PFSK-1 (cell line): ENCODE measurements at regions not wholly inside any gene's neighbourhood (a gene's known extent, or its start where the extent isn't known, plus 50 kb on each side); places are given as distances from the start of the nearest gene placed in this dataset.

ENCODE experiments used
- POLR2AphosphoS5 ChIP-seq: IDR thresholded peaks from 2 replicates; pipeline ENCODE4 v1.6.1; 2012; ENCODE audit warnings: low read depth, mild to moderate bottlenecking, control low read depth, low read length, moderate library complexity
- REST ChIP-seq, 2 experiments: IDR thresholded peaks; 2 replicates each; pipeline versions ENCODE4 v1.6.1 to v1.8.0; 2011 to 2012; ENCODE audit warnings: low read depth in 2 of 2, low read length in 2 of 2, control low read depth in 1 of 2, inconsistent platforms in 1 of 2, mild to moderate bottlenecking in 1 of 2, moderate library complexity in 1 of 2; ENCODE audit not compliant: insufficient read depth in 1 of 2

GRCh38 chr2:12504443-12504842 lies 212.3 kb upstream of the TRIB2 start:
- TF ChIP-seq POLR2AphosphoS5 (no peak), REST (IDR thresholded peaks at IDR 0.05; ENCODE audit: insufficient read depth in 1 of 2, low read depth in 2 of 2, low read length in 2 of 2) (no peak)
